ENCODE measurements at regions not wholly inside any gene's neighbourhood (a gene's known extent, or its start where the extent isn't known, plus 50 kb on each side); places are given as distances from the start of the nearest gene placed in this dataset.

- DNase-seq (ENCODE audit: low read depth in 1 of 2, low spot score in 1 of 2): no peak
- TF ChIP-seq JUND (IDR thresholded peaks at IDR 0.05; ENCODE audit: low read depth): no peak
- in situ Hi-C loops (cut with HindIII; ENCODE audit: low pct_unique_long_range_greater_than_20kb, low sequenced_read_pairs): no loop called here
These were observed 73.3 kb upstream of the FZD7 start for GRCh38 chr2:201960305-201960704.

- no peak for DNase-seq (ENCODE audit: low read depth in 1 of 2, low spot score in 1 of 2)
- no peak for TF ChIP-seq JUND (IDR thresholded peaks at IDR 0.05; ENCODE audit: low read depth)
- in situ Hi-C loops (cut with HindIII; ENCODE audit: low pct_unique_long_range_greater_than_20kb, low sequenced_read_pairs): no loop called here
These were observed 72.3 kb upstream of the FZD7 start for GRCh38 chr2:201961401-201961800.

GRCh38 chr2:201962774-201963562 lies 70.7 kb upstream of the FZD7 start:
- DNase-seq (ENCODE audit: low read depth in 1 of 2, low spot score in 1 of 2): no peak
- no peak for TF ChIP-seq JUND (IDR thresholded peaks at IDR 0.05; ENCODE audit: low read depth)
- in situ Hi-C loops (cut with HindIII; ENCODE audit: low pct_unique_long_range_greater_than_20kb, low sequenced_read_pairs): no loop called here

GRCh38 chr2:201964011-201964410 lies 69.6 kb upstream of the FZD7 start:
- no peak for TF ChIP-seq JUND (IDR thresholded peaks at IDR 0.05; ENCODE audit: low read depth)
- in situ Hi-C loops (cut with HindIII; ENCODE audit: low pct_unique_long_range_greater_than_20kb, low sequenced_read_pairs): no loop called here
- no peak for DNase-seq (ENCODE audit: low read depth in 1 of 2, low spot score in 1 of 2)

GRCh38 chr2:201964631-201965206 lies 68.9 kb upstream of the FZD7 start:
- in situ Hi-C loops (cut with HindIII; ENCODE audit: low pct_unique_long_range_greater_than_20kb, low sequenced_read_pairs): no loop called here
- DNase-seq (ENCODE audit: low read depth in 1 of 2, low spot score in 1 of 2): no peak
- TF ChIP-seq JUND (IDR thresholded peaks at IDR 0.05; ENCODE audit: low read depth): no peak

- DNase-seq (ENCODE audit: low read depth in 1 of 2, low spot score in 1 of 2): peak in 1 of 2 experiments; percentile 44
- in situ Hi-C loops (cut with HindIII; ENCODE audit: low pct_unique_long_range_greater_than_20kb, low sequenced_read_pairs): no loop called here
- TF ChIP-seq JUND (IDR thresholded peaks at IDR 0.05; ENCODE audit: low read depth): no peak
These were observed 68.1 kb upstream of the FZD7 start for GRCh38 chr2:201965550-201965949.

GRCh38 chr2:201966691-201967438 lies 66.8 kb upstream of the FZD7 start:
- TF ChIP-seq JUND (IDR thresholded peaks at IDR 0.05; ENCODE audit: low read depth): no peak
- in situ Hi-C loops (cut with HindIII; ENCODE audit: low pct_unique_long_range_greater_than_20kb, low sequenced_read_pairs): no loop called here
- DNase-seq (ENCODE audit: low read depth in 1 of 2, low spot score in 1 of 2): peak; percentile 46 to 62

GRCh38 chr2:201968050-201968449 lies 65.6 kb upstream of the FZD7 start:
- TF ChIP-seq JUND (IDR thresholded peaks at IDR 0.05; ENCODE audit: low read depth): no peak
- DNase-seq (ENCODE audit: low read depth in 1 of 2, low spot score in 1 of 2): no peak
- in situ Hi-C loops (cut with HindIII; ENCODE audit: low pct_unique_long_range_greater_than_20kb, low sequenced_read_pairs): no loop called here

- TF ChIP-seq JUND (IDR thresholded peaks at IDR 0.05; ENCODE audit: low read depth): no peak
- in situ Hi-C loops (cut with HindIII; ENCODE audit: low pct_unique_long_range_greater_than_20kb, low sequenced_read_pairs): no loop called here
- DNase-seq (ENCODE audit: low read depth in 1 of 2, low spot score in 1 of 2): no peak
These were observed 65.2 kb upstream of the FZD7 start for GRCh38 chr2:201968476-201968875.

- DNase-seq (ENCODE audit: low read depth in 1 of 2, low spot score in 1 of 2): no peak
- in situ Hi-C loops (cut with HindIII; ENCODE audit: low pct_unique_long_range_greater_than_20kb, low sequenced_read_pairs): no loop called here
- no peak for TF ChIP-seq JUND (IDR thresholded peaks at IDR 0.05; ENCODE audit: low read depth)
These were observed 64.3 kb upstream of the FZD7 start for GRCh38 chr2:201969241-201969937.

GRCh38 chr2:201969938-201970785 lies 63.5 kb upstream of the FZD7 start:
- in situ Hi-C loops (cut with HindIII; ENCODE audit: low pct_unique_long_range_greater_than_20kb, low sequenced_read_pairs): no loop called here
- DNase-seq (ENCODE audit: low read depth in 1 of 2, low spot score in 1 of 2): no peak
- no peak for TF ChIP-seq JUND (IDR thresholded peaks at IDR 0.05; ENCODE audit: low read depth)

GRCh38 chr2:201970786-201971108 lies 62.9 kb upstream of the FZD7 start:
- DNase-seq (ENCODE audit: low read depth in 1 of 2, low spot score in 1 of 2): no peak

More at GRCh38 chr2:201970786-201971108, 62.9 kb upstream of the FZD7 start:
- in situ Hi-C loops (cut with HindIII; ENCODE audit: low pct_unique_long_range_greater_than_20kb, low sequenced_read_pairs): no loop called here
- no peak for TF ChIP-seq JUND (IDR thresholded peaks at IDR 0.05; ENCODE audit: low read depth)
